GM23338 (cell line): ENCODE measurements at regions not wholly inside any gene's neighbourhood (a gene's known extent, or its start where the extent isn't known, plus 50 kb on each side); places are given as distances from the start of the nearest gene placed in this dataset.

Experiments used
- ATAC-seq: fragments of 200-7000 bp; cut with Tn5 transposase; 3 replicates; pipeline ENCODE4 v1.9.1; 2020
- DNase-seq: peaks from one replicate; pipeline ENCODE4 v3.0.0-alpha.2; 2015; ENCODE audit warnings: low spot score
- H2AFZ ChIP-seq: fragments of 200-600 bp; sonication (generic); 2 replicates; pipeline ENCODE4 v1.8.0; 2016; ENCODE audit warnings: antibody characterized with exemption, mild to moderate bottlenecking, moderate library complexity
- H3F3A ChIP-seq: fragments of 200-600 bp; sonication (generic); replicated peaks from 2 replicates; pipeline ENCODE4 v1.8.0; 2017; ENCODE audit warnings: antibody characterized with exemption, mixed run types, low read depth
- H3K27ac ChIP-seq: fragments of 200-600 bp; sonication (generic); 2 replicates; pipeline ENCODE4 v1.6.1; 2016; ENCODE audit warnings: low read depth
- H3K27me3 ChIP-seq: fragments of 200-600 bp; sonication (generic); 2 replicates; pipeline ENCODE4 v1.8.0; 2016; ENCODE audit warnings: mild to moderate bottlenecking, mixed run types, moderate library complexity; ENCODE audit not compliant: insufficient read depth
- H3K36me3 ChIP-seq: fragments of 200-600 bp; sonication (generic); 2 replicates; pipeline ENCODE4 v1.8.0; 2016; ENCODE audit warnings: mild to moderate bottlenecking; ENCODE audit not compliant: insufficient read depth
- H3K4me1 ChIP-seq: fragments of 200-600 bp; sonication (generic); 2 replicates; pipeline ENCODE4 v1.8.0; 2016; ENCODE audit warnings: mild to moderate bottlenecking, moderate library complexity; ENCODE audit not compliant: insufficient read depth
- H3K4me2 ChIP-seq: fragments of 200-600 bp; sonication (generic); 2 replicates; pipeline ENCODE4 v1.7.1; 2017; ENCODE audit warnings: mixed run types
- H3K4me3 ChIP-seq: fragments of 200-600 bp; sonication (generic); 2 replicates; pipeline ENCODE4 v1.6.1; 2016; ENCODE audit warnings: mixed run types
- H3K79me2 ChIP-seq: fragments of 200-600 bp; sonication (generic); replicated peaks from 2 replicates; pipeline ENCODE4 v1.8.0; 2017; ENCODE audit warnings: mild to moderate bottlenecking; ENCODE audit not compliant: insufficient read depth
- H3K9me2 ChIP-seq: fragments of 200-600 bp; sonication (generic); 2 replicates; pipeline ENCODE4 v1.8.0; 2017; ENCODE audit not compliant: insufficient read depth
- H4K20me1 ChIP-seq: fragments of 200-600 bp; sonication (generic); replicated peaks from 2 replicates; pipeline ENCODE4 v1.8.0; 2017; ENCODE audit warnings: mild to moderate bottlenecking; ENCODE audit not compliant: insufficient read depth
- H3K27ac Mint-ChIP-seq: 2 replicates; pipeline ENCODE4 v1.8.0; 2020; ENCODE audit warnings: inconsistent platforms, mild to moderate bottlenecking, moderate library complexity, mixed read lengths
- H3K27me3 Mint-ChIP-seq: 3 replicates; pipeline ENCODE4 v1.8.0; 2022; ENCODE audit warnings: low read depth, mild to moderate bottlenecking, moderate library complexity, mixed read lengths, inconsistent platforms; ENCODE audit not compliant: insufficient read depth, poor library complexity
- H3K36me3 Mint-ChIP-seq: 3 replicates; pipeline ENCODE4 v1.8.0; 2021; ENCODE audit warnings: low read depth, mild to moderate bottlenecking, inconsistent platforms, moderate library complexity, mixed read lengths
- H3K4me1 Mint-ChIP-seq: 3 replicates; pipeline ENCODE4 v1.8.0; 2020; ENCODE audit warnings: mild to moderate bottlenecking, inconsistent platforms, mixed read lengths
- H3K4me3 Mint-ChIP-seq: 3 replicates; pipeline ENCODE4 v1.8.0; 2021; ENCODE audit warnings: moderate library complexity, mild to moderate bottlenecking, inconsistent platforms, mixed read lengths
- H3K9me3 Mint-ChIP-seq: 3 replicates; pipeline ENCODE4 v1.8.0; 2020; ENCODE audit warnings: moderate library complexity, mild to moderate bottlenecking, inconsistent platforms, mixed read lengths
- CREB1 ChIP-seq: fragments of 250-450 bp; sonication (Bioruptor Pico); IDR thresholded peaks from 2 replicates; pipeline ENCODE4 v1.5.0; 2020; ENCODE audit warnings: low read depth, mild to moderate bottlenecking, moderate library complexity
- CTCF ChIP-seq, 2 experiments: fragments of 200-600 bp in 1 of 2; sonication (generic) in 1 of 2; conservative IDR thresholded peaks; 2 replicates each; pipeline versions ENCODE4 v1.5.1 to v1.6.1; 2016 to 2017; ENCODE audit warnings: antibody characterized with exemption in 2 of 2, low read depth in 2 of 2, mild to moderate bottlenecking in 2 of 2, moderate library complexity in 1 of 2
- ETS1 ChIP-seq: IDR thresholded peaks from 2 replicates; pipeline ENCODE4 v1.6.1; 2016; ENCODE audit warnings: antibody characterized with exemption
- EZH2 ChIP-seq: fragments of 200-600 bp; sonication (generic); IDR thresholded peaks from one replicate; pipeline ENCODE4 v1.8.0; 2017; ENCODE audit warnings: antibody characterized with exemption, mild to moderate bottlenecking, low read depth; ENCODE audit not compliant: unreplicated experiment
- JUNB ChIP-seq: IDR thresholded peaks from one replicate; pipeline ENCODE4 v1.6.1; 2016; ENCODE audit warnings: antibody characterized with exemption; ENCODE audit not compliant: unreplicated experiment
- REST ChIP-seq: IDR thresholded peaks from one replicate; pipeline ENCODE4 v1.6.1; 2018; ENCODE audit warnings: antibody characterized with exemption; ENCODE audit not compliant: unreplicated experiment
- STAT1 ChIP-seq: IDR thresholded peaks from one replicate; pipeline ENCODE4 v1.6.1; 2016; ENCODE audit warnings: antibody characterized with exemption; ENCODE audit not compliant: unreplicated experiment
- ZNF331 ChIP-seq: fragments of 250-450 bp; sonication (Bioruptor Pico); IDR thresholded peaks from 2 replicates; pipeline ENCODE4 v1.5.0; 2020; ENCODE audit warnings: low read depth, mild to moderate bottlenecking, moderate library complexity
- ZNF462 ChIP-seq: fragments of 250-450 bp; sonication (Bioruptor Pico); IDR thresholded peaks from 2 replicates; pipeline ENCODE4 v1.5.0; 2020; ENCODE audit warnings: mild to moderate bottlenecking, moderate library complexity

GRCh38 chr12:39682689-39683477 lies 63.3 kb upstream of the ABCD2 start:
- Mint-ChIP-seq H3K9me3 (no peaks in the 10 kb centered on the region; the same call in 2 of the 3 replicates), H3K4me1 (peaks cover 3% of the 10 kb centered on the region; the same call in 1 of the 3 replicates), H3K27ac (no peak overlapping the region), H3K36me3 (no peaks in the 10 kb centered on the region; the same call in 2 of the 3 replicates), H3K27me3 (no peaks in the 10 kb centered on the region), H3K4me3 (no peak overlapping the region)
- no peaks in the 10 kb centered on the region for H4K20me1 ChIP-seq
- no peaks in the 10 kb centered on the region for H3K4me1 ChIP-seq
- H3K79me2 ChIP-seq: no peaks in the 10 kb centered on the region
- TF ChIP-seq REST (no peak), CREB1 (no peak), STAT1 (no peak), ETS1 (no peak), CTCF (conservative IDR thresholded peaks at IDR 0.05; ENCODE audit: low read depth in 2 of 2) (no peak), JUNB (no peak), ZNF331 (CRISPR knock-in tag) (no peak), ZNF462 (CRISPR knock-in tag) (no peak), EZH2 (no peak)
- H2AFZ ChIP-seq: no peak overlapping the region
- no peaks in the 10 kb centered on the region for H3F3A ChIP-seq
- ATAC-seq (no peak), DNase-seq (no peak)
- H3K27me3 ChIP-seq: no peaks in the 10 kb centered on the region
- peaks cover 11% of the 10 kb centered on the region; the same call in 1 of the 2 replicates for H3K9me2 ChIP-seq
- H3K4me3 ChIP-seq: no peak overlapping the region
- no peak overlapping the region for H3K27ac ChIP-seq
- H3K4me2 ChIP-seq: no peak overlapping the region
- H3K36me3 ChIP-seq: no peaks in the 10 kb centered on the region
